AG09319 (cell line): ENCODE measurements at regions not wholly inside any gene's neighbourhood (a gene's known extent, or its start where the extent isn't known, plus 50 kb on each side); places are given as distances from the start of the nearest gene placed in this dataset.

ENCODE experiments used
- DNase-seq: peaks from one replicate; pipeline ENCODE4 v3.0.0-alpha.2; 2010; ENCODE audit warnings: low read depth; ENCODE audit errors: extremely low read depth
- TF ChIP-seq, protein P1 (sequence below): IDR thresholded peaks from 2 replicates; pipeline ENCODE4 v1.5.1; 2011; ENCODE audit warnings: low read depth, mild to moderate bottlenecking, inconsistent platforms, low read length, moderate library complexity

DNA sequence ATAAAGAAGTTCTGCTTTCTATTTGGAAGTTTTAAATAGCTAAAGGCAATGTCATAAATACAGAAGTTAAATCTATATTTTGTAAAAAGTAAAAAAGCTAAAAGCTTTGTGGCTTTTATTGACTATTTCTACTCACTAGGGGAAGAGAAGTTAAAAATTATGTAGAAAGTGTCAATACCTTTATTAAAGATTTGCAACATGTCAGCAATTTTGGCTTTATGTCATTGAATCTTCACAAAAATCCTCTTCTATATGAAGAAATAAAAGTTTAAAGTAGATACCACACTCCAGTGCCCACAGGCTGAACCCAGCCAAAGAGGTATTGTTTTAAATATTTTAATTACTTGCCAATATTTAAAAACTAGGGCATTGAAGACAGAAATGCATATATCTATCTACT lies 160.6 kb upstream of the HSF2 start:
- TF ChIP-seq, protein P1, sequence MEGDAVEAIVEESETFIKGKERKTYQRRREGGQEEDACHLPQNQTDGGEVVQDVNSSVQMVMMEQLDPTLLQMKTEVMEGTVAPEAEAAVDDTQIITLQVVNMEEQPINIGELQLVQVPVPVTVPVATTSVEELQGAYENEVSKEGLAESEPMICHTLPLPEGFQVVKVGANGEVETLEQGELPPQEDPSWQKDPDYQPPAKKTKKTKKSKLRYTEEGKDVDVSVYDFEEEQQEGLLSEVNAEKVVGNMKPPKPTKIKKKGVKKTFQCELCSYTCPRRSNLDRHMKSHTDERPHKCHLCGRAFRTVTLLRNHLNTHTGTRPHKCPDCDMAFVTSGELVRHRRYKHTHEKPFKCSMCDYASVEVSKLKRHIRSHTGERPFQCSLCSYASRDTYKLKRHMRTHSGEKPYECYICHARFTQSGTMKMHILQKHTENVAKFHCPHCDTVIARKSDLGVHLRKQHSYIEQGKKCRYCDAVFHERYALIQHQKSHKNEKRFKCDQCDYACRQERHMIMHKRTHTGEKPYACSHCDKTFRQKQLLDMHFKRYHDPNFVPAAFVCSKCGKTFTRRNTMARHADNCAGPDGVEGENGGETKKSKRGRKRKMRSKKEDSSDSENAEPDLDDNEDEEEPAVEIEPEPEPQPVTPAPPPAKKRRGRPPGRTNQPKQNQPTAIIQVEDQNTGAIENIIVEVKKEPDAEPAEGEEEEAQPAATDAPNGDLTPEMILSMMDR: no peak
- DNase-seq: no peak

DNA sequence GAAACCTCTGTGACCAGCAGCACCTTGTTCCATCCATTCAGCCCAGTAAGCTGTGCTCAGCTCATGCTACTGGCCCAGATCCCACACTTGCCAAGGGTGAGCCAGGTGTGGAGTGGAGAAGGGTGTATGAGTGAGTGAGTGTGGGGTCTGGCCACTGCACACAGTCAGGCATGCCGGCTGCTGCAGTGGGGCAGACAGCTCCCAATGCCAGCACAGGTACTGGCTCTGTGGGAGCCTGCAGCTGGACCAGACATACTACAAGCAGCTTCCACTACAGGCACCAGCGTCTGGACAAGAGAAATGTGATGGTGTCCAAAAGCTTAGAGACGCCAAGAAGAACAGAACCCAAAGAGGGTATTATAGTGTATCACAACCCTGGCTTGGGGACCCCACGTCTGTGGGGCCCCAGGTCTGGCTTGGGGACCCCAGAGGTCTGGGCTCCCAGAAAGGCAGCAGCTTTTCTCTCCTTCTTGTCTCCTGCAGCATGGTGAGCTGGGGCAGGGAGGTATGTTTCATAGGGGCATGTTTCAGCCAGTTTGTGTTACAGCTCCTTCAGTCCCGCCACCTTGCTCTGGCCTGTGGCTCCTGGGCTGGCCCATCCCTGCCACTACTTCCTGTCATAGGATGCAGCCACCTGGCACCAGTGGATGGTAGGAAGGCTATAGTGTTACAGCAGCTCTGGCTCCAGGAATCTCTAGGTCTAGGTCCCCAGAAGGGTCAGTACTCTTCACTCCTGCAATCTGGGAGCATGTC lies 152.4 kb upstream of the HSF2 start:
- TF ChIP-seq, protein P1: no peak
- DNase-seq: no peak

DNA sequence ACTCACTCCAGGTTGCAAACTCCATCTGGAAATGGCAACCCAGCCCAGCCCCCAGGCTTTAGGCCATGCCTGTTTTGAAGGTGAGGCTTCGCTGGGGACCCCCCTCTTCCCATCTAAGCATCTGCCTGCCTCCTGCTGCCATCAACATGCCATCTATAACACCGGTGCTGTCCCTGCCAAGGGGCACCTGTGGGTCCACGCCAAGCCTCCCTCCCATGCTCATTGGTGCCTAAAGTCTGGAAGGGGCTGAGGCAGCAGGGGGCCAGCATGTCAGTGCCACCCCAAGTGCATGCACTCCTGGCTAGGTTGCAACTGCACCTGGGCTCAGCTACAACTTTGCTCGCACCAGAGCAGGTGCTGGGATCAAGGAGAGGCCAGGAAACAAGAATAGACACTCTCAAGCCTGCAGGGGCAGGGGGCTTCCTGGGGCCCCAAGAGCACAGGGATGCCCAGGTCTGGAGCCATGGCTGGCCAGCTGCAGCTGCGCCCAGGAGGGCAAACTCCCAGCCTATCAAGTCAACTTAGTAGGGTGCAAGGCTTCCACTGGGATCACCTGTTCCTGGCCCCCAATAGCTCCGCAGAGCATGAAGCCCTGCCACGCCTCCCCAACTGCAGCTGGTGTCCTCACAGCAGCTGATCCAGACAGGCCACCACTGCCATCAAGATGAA lies 151.3 kb upstream of the HSF2 start:
- no peak for DNase-seq
- TF ChIP-seq, protein P1: no peak

DNA sequence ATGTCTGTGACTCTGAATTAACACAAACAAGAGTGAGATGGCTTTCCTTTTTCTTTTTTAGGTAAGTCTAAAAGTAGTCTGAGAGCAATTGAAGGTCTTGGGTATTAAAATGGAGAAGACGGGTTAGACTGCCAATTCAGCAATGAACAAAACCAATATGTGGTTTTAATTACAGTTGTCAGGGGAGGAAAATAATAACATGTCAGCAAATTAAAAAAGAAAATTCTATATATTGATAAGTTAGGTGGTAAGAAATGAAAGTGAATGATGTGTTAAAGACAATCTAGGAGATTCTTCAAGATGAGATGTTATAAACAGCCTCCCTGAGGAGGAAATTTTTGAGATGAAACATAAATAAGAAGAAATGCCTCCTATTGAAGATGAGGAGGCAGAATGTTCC lies 150.6 kb upstream of the HSF2 start:
- no peak for DNase-seq
- TF ChIP-seq, protein P1: no peak

DNA sequence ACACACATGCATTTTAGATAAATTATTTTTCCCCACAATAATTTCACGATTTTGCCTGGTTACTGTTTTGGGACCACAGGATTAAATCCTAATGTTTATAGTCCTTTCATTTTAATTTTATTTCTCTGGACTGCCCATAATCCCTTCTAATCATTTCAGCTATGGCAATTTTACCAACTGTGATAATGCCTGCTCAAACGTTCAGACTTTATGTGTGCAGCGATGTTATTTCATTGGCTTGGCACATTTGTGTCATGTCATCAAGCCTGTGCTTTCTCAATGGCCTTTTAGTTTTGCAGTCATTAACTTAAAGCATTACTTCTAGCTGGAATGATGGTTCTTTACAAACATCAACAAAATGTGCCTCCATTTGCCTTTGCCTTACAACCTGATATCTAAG lies 140.6 kb upstream of the HSF2 start:
- no peak for DNase-seq
- TF ChIP-seq, protein P1: no peak

DNA sequence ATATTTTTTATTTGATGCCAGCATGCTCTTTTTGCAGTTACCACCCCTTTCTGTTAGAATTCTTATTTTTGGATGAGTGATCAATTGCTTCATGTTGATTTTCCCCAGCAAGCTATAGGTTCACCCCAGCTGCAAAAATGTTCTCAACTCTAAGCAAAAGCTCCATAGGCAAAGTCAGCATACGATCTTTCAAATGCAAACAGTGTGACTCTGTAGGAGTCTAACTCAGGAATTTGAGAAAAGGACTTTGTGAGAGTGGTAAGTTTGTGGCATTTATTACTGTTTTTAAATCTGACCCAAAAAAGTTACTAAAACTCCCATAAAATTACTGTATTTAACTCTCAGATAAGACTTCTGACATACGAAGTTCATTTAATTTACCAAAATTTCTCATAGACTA lies 134.9 kb upstream of the HSF2 start:
- TF ChIP-seq, protein P1: no peak
- no peak for DNase-seq

DNA sequence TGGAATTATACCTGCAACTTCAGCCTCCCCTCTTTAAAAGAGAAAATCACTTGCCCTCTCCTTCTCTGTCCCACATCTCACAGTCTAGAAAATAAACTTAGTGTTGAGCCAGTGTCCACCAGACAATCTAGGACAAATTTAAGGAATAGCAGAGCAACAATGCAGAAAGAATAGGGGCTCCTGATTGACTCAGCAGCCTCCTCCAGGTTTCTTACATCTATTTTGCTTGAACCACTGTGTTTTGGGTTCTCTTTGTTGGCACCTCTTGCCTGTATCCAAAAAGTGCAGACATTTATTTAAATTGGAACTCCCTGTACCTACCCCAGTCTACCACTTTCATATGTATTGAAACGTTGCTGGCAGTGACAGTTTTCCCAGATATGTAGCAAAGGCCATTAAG lies 133.7 kb upstream of the HSF2 start:
- no peak for DNase-seq
- TF ChIP-seq, protein P1: no peak
